ENCODE measurements at regions not wholly inside any gene's neighbourhood (a gene's known extent, or its start where the extent isn't known, plus 50 kb on each side); places are given as distances from the start of the nearest gene placed in this dataset.

DNA sequence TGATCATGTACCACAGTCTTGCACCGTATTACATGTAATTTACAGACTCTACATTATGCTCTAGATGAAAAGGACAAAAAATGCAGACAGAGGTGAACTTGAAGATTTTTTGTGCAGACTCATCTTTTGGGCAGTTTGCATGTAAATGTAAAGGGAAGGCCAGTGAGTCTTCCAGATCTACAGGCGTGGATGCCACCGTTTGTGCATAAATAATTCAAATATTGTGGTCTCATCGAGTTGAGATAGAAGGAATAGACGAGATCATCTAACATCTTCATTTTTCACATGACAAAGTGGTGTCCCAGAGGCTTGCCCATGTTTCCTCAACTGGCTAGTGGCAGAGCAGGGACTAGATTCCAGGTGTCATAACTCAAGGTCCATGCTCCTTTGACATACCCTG lies 125.2 kb downstream of the ALX1 start:
- DNase-seq (ENCODE audit: low spot score) = no peak
- CTCF ChIA-PET = no interaction called here
- no peak for TF ChIP-seq EZH2 (IDR thresholded peaks at IDR 0.05; ENCODE audit: borderline replicate concordance, low read depth, low read length, poor library complexity, severe bottlenecking)
- TF ChIP-seq, protein P1, sequence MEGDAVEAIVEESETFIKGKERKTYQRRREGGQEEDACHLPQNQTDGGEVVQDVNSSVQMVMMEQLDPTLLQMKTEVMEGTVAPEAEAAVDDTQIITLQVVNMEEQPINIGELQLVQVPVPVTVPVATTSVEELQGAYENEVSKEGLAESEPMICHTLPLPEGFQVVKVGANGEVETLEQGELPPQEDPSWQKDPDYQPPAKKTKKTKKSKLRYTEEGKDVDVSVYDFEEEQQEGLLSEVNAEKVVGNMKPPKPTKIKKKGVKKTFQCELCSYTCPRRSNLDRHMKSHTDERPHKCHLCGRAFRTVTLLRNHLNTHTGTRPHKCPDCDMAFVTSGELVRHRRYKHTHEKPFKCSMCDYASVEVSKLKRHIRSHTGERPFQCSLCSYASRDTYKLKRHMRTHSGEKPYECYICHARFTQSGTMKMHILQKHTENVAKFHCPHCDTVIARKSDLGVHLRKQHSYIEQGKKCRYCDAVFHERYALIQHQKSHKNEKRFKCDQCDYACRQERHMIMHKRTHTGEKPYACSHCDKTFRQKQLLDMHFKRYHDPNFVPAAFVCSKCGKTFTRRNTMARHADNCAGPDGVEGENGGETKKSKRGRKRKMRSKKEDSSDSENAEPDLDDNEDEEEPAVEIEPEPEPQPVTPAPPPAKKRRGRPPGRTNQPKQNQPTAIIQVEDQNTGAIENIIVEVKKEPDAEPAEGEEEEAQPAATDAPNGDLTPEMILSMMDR (conservative IDR thresholded peaks at IDR 0.05; ENCODE audit: low read depth, low read length) = no peak
- H3K4me1 ChIP-seq (ENCODE audit: insufficient read depth, low read length, poor library complexity, severe bottlenecking) = peaks cover 25% of the 10 kb centered on the region
- H3K27ac ChIP-seq (ENCODE audit: low read depth, low read length, poor library complexity, severe bottlenecking) = peak overlapping the region; percentile 63
- no peaks in the 10 kb centered on the region for H3K36me3 ChIP-seq (ENCODE audit: insufficient read depth, low read length, poor library complexity, severe bottlenecking)
- H3K9me3 ChIP-seq (ENCODE audit: low read depth, low read length, poor library complexity, severe bottlenecking) = no peaks in the 10 kb centered on the region
- no peaks in the 10 kb centered on the region for H3K27me3 ChIP-seq (replicated peaks; ENCODE audit: insufficient read depth, low read depth, low read length, poor library complexity)
- POLR2A ChIA-PET (ENCODE audit: low non-redundant PET) = no interaction called here
- no TSS peak for BruUV-seq (replicated peaks)
- intact Hi-C loops (cut with micrococcal nuclease; ENCODE audit: unreplicated experiment) = no loop called here
- no peak overlapping the region for H3K4me3 ChIP-seq (ENCODE audit: low read depth, low read length, poor library complexity, severe bottlenecking)

DNA sequence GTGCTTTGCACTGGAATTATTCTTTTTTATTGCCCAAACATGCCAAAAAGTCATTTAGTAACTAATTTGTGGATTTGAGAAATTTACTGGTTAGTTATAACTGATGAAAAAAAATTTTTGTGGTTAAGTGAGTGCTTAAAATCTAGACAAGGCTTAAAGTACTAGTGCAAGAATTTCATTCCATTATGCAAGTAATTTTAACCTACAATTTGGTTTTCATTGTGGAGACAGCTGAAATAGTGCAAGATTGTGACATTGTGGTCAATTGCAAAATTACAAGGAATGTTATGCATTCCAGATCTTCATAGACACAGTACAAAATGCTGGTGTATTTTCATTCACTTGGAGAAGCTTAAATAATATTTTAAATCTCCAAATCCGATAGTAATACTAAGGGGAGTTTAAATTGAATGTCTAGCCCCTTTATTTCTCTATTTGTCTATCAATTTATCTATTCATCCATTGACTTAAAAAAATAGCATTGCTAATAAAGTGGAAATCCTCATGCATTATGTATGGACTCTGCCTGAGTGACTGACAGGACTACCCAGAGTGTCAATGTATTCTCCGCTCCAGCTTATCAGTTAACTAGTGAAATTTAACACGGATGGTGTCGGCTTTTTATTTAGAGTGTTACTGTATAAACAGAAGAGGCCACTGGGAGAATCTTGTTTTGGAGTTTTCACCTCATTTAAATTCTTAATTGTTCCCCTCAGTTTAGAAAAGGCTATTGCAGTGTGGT lies 125.9 kb downstream of the ALX1 start:
- CTCF ChIA-PET = no interaction called here
- DNase-seq (ENCODE audit: low spot score) = peak; percentile 84
- no peaks in the 10 kb centered on the region for H3K36me3 ChIP-seq (ENCODE audit: insufficient read depth, low read length, poor library complexity, severe bottlenecking)
- POLR2A ChIA-PET (ENCODE audit: low non-redundant PET) = no interaction called here
- H3K4me3 ChIP-seq (ENCODE audit: low read depth, low read length, poor library complexity, severe bottlenecking) = peak overlapping the region; percentile 7
- no TSS peak for BruUV-seq (replicated peaks)
- TF ChIP-seq EZH2 (IDR thresholded peaks at IDR 0.05; ENCODE audit: borderline replicate concordance, low read depth, low read length, poor library complexity, severe bottlenecking) = no peak
- TF ChIP-seq, protein P1 (conservative IDR thresholded peaks at IDR 0.05; ENCODE audit: low read depth, low read length) = no peak
- H3K9me3 ChIP-seq (ENCODE audit: low read depth, low read length, poor library complexity, severe bottlenecking) = no peaks in the 10 kb centered on the region
- H3K27me3 ChIP-seq (replicated peaks; ENCODE audit: insufficient read depth, low read depth, low read length, poor library complexity) = no peaks in the 10 kb centered on the region
- H3K4me1 ChIP-seq (ENCODE audit: insufficient read depth, low read length, poor library complexity, severe bottlenecking) = peaks cover 25% of the 10 kb centered on the region
- intact Hi-C loops (cut with micrococcal nuclease; ENCODE audit: unreplicated experiment) = no loop called here
- H3K27ac ChIP-seq (ENCODE audit: low read depth, low read length, poor library complexity, severe bottlenecking) = peak overlapping the region; percentile 63

DNA sequence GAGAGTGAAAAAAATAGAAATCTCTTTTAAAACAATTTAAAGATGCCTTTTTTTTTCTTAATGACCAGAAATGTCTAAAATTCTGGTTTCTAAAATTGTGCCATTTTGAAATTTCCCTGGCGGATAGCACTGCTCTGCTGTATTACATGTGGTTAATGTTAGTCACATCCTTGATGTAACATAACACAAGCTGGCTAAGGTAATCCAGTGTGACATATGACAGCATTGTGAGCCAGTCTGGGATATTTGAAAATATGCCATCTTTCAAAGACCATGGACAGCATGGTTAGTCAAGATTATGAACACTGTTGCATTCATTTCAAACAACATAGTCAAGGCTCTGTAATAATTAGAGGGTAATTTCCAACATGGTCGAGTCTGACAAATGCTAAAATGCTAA lies 133.2 kb downstream of the ALX1 start:
- Histone ChIP-seq H3K4me1 (ENCODE audit: insufficient read depth, low read length, poor library complexity, severe bottlenecking) (no peaks in the 10 kb centered on the region), H3K4me3 (ENCODE audit: low read depth, low read length, poor library complexity, severe bottlenecking) (no peak overlapping the region), H3K27ac (ENCODE audit: low read depth, low read length, poor library complexity, severe bottlenecking) (no peak overlapping the region), H3K27me3 (replicated peaks; ENCODE audit: insufficient read depth, low read depth, low read length, poor library complexity) (no peaks in the 10 kb centered on the region), H3K9me3 (ENCODE audit: low read depth, low read length, poor library complexity, severe bottlenecking) (no peaks in the 10 kb centered on the region), H3K36me3 (ENCODE audit: insufficient read depth, low read length, poor library complexity, severe bottlenecking) (no peaks in the 10 kb centered on the region)
- intact Hi-C loops (cut with micrococcal nuclease; ENCODE audit: unreplicated experiment) = no loop called here
- DNase-seq (ENCODE audit: low spot score) = no peak
- CTCF ChIA-PET = no interaction called here
- BruUV-seq (replicated peaks) = no TSS peak
- POLR2A ChIA-PET (ENCODE audit: low non-redundant PET) = no interaction called here
- TF ChIP-seq, protein P1 (conservative IDR thresholded peaks at IDR 0.05; ENCODE audit: low read depth, low read length) = no peak
- no peak for TF ChIP-seq EZH2 (IDR thresholded peaks at IDR 0.05; ENCODE audit: borderline replicate concordance, low read depth, low read length, poor library complexity, severe bottlenecking)

All from A673 (cell line).